HG02870 (cell line): ENCODE measurements at regions not wholly inside any gene's neighbourhood (a gene's known extent, or its start where the extent isn't known, plus 50 kb on each side); places are given as distances from the start of the nearest gene placed in this dataset.
"Not testable (repeated sequence)": the region's sequence is repeated elsewhere in the genome, so short reads cannot be mapped to it uniquely, and the experiment has no call there.

Experiments used
- ATAC-seq: cut with Tn5 transposase; IDR thresholded peaks from one replicate; pipeline ENCODE4 v1.9.1; 2021; ENCODE audit warnings: mild to moderate bottlenecking, moderate library complexity; ENCODE audit not compliant: unreplicated experiment

GRCh38 chr9:119951591-119951990, 582.4 kb upstream of the BRINP1 start:
- no peak for ATAC-seq

DNA sequence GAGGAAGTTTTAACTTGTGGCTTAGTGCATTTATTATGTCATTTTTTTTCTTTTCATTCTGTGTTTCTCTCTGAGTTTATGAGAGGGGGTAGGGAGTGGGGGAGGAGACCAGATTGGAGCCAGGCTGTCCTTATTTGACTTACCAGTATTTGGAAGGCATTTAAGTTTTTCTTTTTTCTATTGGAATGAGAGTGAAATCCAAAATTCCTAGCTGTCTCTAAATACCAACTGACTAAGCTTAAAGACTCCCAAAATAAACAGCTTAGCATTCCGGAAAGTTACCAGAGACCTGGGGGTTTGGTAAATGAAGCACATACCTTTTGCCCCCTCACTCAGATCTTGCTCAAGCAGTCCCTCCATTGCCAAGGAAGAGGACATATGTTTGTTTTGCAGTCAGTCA, 581.9 kb upstream of the BRINP1 start:
- ATAC-seq, result no peak

DNA sequence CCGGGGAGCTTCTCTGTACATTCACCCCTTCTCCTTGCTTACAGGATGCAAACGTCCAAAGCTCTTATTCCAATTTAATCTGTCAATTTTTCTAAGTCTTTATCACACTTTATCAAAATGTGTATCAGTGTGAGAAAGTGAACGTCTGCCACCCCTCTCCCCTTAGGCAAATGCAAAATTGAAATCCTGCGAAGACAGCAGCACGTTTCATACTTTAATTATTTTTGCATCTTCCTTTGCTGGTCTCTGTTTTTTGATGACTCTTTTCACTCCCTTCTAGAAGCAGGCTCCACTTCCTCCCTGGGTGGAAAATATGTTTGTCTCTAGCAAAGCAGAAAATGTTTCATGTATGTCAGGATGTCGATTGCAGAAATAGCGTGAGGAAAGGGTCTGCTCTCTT, 576.5 kb upstream of the BRINP1 start:
- no peak for ATAC-seq

- ATAC-seq, result no peak
Observed at GRCh38 chr9:119941091-119941490, 571.9 kb upstream of the BRINP1 start.

GRCh38 chr9:119938871-119939270, 569.6 kb upstream of the BRINP1 start:
- ATAC-seq, result no peak

DNA sequence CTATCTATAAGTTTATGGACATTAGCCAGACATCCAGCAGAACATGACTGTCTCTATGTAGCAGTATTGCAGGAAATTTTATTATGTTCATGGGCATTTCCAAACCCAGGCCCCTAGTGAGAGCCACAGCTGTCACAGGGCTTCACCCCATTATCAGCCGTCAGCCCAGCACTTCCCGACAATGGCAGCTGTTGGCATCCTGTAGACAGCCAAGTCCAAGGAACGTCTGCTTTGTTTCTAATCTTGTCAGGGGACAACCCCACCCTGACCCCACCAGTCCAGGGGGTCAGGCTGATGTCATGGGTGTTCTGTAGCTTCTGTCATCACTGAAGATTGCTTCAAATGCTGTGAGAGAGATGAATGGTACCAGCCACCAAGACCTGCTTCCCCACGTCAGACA, 565.3 kb upstream of the BRINP1 start:
- no peak for ATAC-seq

- no peak for ATAC-seq
Observed at GRCh38 chr9:119933191-119933590, 564.0 kb upstream of the BRINP1 start.

DNA sequence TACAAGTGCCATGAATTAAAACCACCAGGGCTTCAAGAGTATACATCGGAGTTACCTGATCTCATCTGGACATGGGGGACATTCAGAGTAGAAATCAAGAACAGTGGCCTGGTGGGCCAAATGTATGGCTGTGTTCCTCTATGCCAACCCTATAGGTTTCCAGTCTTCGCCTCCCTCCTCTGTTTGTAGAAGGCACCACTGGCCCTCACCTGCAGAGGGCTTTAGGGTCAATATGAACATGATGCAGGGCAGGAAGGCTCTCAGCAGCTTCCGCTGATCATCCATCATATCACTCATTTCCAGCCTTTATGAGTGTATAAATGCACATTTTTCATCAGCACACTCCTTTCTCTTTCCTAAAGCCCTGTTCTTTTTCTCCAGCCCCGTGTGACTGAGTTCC, 555.5 kb upstream of the BRINP1 start:
- no peak for ATAC-seq

GRCh38 chr9:119917175-119917574, 547.9 kb upstream of the BRINP1 start:
- ATAC-seq, result no peak

DNA sequence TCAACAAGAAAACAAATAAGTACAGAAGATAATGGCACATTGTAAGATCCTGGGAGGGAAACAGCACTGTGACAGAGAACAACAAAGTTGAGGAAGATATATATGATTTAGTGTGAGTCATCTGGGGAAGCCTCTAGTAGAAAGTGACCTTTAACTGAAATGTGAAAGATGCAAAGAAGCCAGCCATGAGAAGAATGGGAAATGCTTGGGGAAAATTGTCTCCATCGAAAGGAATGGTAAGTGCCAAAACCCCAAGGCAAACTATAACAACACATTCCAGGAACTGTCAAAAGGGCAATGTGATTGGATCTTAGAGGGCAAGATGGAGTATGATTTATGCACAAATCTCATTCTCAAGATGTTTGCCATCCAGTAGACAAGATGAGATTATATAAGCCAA, 537.8 kb upstream of the BRINP1 start:
- no peak for ATAC-seq

GRCh38 chr9:119905724-119906123, 536.5 kb upstream of the BRINP1 start:
- ATAC-seq, result no peak

DNA sequence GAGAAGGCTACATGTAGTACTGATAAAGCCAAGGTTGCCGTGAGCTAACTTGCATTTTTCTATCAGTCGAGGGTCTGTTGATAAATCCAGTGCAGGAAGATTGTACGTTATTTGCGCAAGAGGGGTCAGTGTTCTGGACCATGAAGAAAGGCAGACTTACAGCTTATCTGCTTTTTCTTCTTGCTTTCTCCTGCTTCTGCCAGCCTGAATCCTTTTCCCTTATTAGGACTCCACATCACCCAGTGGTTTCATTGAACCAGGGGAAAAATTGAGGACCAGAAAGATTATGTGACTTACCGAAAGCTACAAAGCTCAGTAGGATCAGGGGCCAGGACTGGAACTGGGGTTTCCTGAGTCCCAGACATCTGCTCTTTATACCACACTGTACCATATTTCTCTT, 534.6 kb upstream of the BRINP1 start:
- no peak for ATAC-seq

- no peak for ATAC-seq
Observed at GRCh38 chr9:119902611-119903010, 533.4 kb upstream of the BRINP1 start.

GRCh38 chr9:119898316-119898715, 529.1 kb upstream of the BRINP1 start:
- no peak for ATAC-seq

DNA sequence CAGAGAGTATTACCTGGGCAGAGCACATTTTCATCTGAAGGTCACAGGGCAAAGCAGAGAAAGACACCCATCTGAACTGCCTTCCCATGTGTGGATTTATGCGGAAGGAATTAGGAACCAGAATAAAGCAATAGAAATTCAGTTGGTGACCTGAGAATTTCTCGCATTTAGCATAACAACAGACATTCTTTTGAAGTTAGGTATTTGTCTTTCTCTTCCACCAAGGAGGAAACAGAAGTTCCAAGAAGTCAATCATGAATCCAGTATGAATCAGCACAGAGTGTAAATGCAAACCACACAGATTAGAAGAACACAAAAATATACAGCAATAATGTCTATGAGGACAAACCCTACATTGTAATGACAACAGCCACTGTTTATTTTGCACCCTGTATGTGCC, 515.2 kb upstream of the BRINP1 start:
- ATAC-seq, result no peak

GRCh38 chr9:119881898-119882297, 512.7 kb upstream of the BRINP1 start:
- no peak for ATAC-seq

GRCh38 chr9:119880361-119880760, 511.1 kb upstream of the BRINP1 start:
- ATAC-seq, result no peak

GRCh38 chr9:119877306-119877705, 508.1 kb upstream of the BRINP1 start:
- no peak for ATAC-seq

DNA sequence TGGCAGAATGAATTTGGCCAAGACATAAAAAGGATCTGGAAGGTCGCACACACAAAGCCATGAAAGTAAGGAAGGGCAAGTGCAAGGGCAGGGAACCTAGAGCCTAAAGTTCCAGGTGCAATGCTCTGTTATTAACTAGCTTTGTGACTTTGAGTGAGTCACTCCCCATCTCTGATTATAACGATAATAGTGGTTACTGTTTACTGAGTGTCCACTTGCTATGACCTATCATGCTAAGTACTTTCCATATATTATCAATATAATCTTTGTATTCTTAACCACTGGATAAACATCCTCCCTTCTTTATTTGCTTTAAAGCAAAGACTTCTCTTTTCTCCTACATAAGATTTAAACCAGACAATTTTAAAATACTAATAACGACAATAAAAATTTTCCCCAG, 504.6 kb upstream of the BRINP1 start:
- ATAC-seq, result no peak

- ATAC-seq, result not testable (repeated sequence)
Observed at GRCh38 chr9:119870251-119870650, 501.0 kb upstream of the BRINP1 start.

GRCh38 chr9:119868694-119869093, 499.5 kb upstream of the BRINP1 start:
- ATAC-seq, result no peak

- no peak for ATAC-seq
Observed at GRCh38 chr9:119861842-119862241, 492.6 kb upstream of the BRINP1 start.

DNA sequence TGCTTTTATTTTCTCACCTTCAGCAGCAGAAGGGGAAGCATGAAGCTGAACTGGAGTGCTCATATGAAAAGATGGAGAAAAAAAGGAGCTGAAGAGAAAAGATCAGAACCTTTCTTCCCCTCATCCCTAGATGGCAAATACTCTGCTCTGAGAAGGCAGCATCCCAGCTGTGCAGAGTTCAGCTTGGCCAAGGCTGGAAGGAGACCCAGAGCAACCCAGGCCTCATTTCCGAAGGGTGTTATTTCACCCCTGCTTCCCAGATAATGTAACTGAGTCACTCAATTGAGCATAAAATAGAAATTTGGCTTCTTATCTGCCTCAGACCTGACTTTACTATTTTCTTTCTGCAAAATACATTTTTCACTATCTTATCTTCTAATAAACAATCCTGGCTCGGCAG, 489.9 kb upstream of the BRINP1 start:
- no peak for ATAC-seq

DNA sequence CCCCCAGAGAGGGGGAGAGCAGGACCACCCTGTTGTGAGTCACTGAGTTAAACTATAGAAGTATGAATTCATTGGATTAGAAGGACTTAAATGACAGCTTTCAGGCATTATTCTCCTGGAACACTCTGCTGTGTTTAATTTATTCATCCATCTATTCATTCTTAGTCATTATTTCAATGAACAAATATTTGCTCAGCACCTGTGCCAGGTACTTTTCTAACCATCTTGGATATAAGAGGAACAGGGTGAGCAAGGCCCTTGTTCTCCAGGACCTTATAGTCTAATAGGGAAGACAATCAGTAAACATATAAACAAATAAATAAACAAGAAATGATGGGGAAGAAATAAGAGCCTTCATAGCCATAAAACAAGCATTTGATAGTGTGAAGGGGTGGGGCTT, 483.9 kb upstream of the BRINP1 start:
- no peak for ATAC-seq
